ENCODE measurements at regions not wholly inside any gene's neighbourhood (a gene's known extent, or its start where the extent isn't known, plus 50 kb on each side); places are given as distances from the start of the nearest gene placed in this dataset.
"Not testable (repeated sequence)": the region's sequence is repeated elsewhere in the genome, so short reads cannot be mapped to it uniquely, and the experiment has no call there.

- DNase-seq, result no peak
Measured at GRCh38 chr5:54820346-54821134, 164.9 kb downstream of the ESM1 start.

GRCh38 chr5:54807421-54807820, 178.0 kb downstream of the ESM1 start:
- no peak for DNase-seq

GRCh38 chr5:54804521-54804920, 180.9 kb downstream of the ESM1 start:
- DNase-seq, result no peak

GRCh38 chr5:54804086-54804485, 181.3 kb downstream of the ESM1 start:
- DNase-seq, result no peak

GRCh38 chr5:54803471-54804011, 181.9 kb downstream of the ESM1 start:
- no peak for DNase-seq

GRCh38 chr5:54799645-54800044, 185.7 kb downstream of the ESM1 start:
- DNase-seq, result no peak

GRCh38 chr5:54795777-54796176, 189.6 kb downstream of the ESM1 start:
- DNase-seq, result no peak

GRCh38 chr5:54795284-54795683, 190.1 kb downstream of the ESM1 start:
- DNase-seq, result no peak

- DNase-seq, result no peak
Measured at GRCh38 chr5:54794135-54794975, 191.0 kb downstream of the ESM1 start.

GRCh38 chr5:54793468-54794134, 191.8 kb downstream of the ESM1 start:
- DNase-seq, result no peak

GRCh38 chr5:54792611-54793404, 192.6 kb downstream of the ESM1 start:
- DNase-seq, result no peak

- not testable (repeated sequence) for DNase-seq
Measured at GRCh38 chr5:54787910-54788309, 197.5 kb downstream of the ESM1 start.

GRCh38 chr5:54785729-54786591, 199.4 kb downstream of the ESM1 start:
- no peak for DNase-seq

GRCh38 chr5:54778783-54779182, 206.6 kb downstream of the ESM1 start:
- no peak for DNase-seq

GRCh38 chr5:54775645-54776044, 209.7 kb downstream of the ESM1 start:
- DNase-seq, result no peak

- no peak for DNase-seq
Measured at GRCh38 chr5:54774281-54775170, 210.9 kb downstream of the ESM1 start.

GRCh38 chr5:54772684-54773083, 212.7 kb downstream of the ESM1 start:
- DNase-seq, result no peak

- DNase-seq, result no peak
Measured at GRCh38 chr5:54772231-54772630, 213.2 kb downstream of the ESM1 start.

- DNase-seq, result no peak
Measured at GRCh38 chr5:54769746-54770145, 215.6 kb downstream of the ESM1 start.

- DNase-seq, result no peak
Measured at GRCh38 chr5:54769072-54769471, 216.3 kb downstream of the ESM1 start.

All from activated gamma-delta T cell treated with Interleukin-2 at 50 U/mL for 16 hours (primary cell).